ENCODE measurements at regions not wholly inside any gene's neighbourhood (a gene's known extent, or its start where the extent isn't known, plus 50 kb on each side); places are given as distances from the start of the nearest gene placed in this dataset.

GRCh38 chr17:33491871-33492481 lies 198.9 kb upstream of the ASIC2 start:
- TF ChIP-seq CTCF (IDR thresholded peaks at IDR 0.05), result no peak
- no peak for TF ChIP-seq EZH2 (IDR thresholded peaks at IDR 0.05; ENCODE audit: borderline replicate concordance, insufficient read depth, low read depth, low read length, poor library complexity, severe bottlenecking)
